ENCODE measurements at regions not wholly inside any gene's neighbourhood (a gene's known extent, or its start where the extent isn't known, plus 50 kb on each side); places are given as distances from the start of the nearest gene placed in this dataset.

GRCh38 chr11:104830508-104830907, 67.8 kb downstream of the CASP12 start:
- no peak for DNase-seq

- DNase-seq = no peak
These were observed 68.2 kb downstream of the CASP12 start for GRCh38 chr11:104830080-104830479.

DNA sequence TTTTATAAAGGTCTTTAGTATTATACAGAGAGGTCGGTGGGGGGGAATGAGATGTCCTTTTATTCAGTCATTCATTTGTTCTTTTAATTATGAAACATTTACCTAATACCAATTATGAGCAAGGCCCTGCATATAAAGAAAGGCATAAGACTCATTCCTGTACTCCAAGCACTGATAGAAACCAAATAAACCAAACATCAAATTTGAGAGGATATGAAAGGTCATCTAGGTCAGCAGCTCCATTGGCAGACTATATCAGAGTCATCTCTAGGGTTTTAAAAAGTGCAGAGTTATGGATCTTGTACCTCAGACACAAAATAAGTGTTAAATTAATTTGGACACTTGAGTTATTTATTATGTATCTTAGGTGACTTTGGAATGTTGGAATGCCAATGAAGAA, 71.5 kb downstream of the CASP12 start:
- no peak for DNase-seq

DNA sequence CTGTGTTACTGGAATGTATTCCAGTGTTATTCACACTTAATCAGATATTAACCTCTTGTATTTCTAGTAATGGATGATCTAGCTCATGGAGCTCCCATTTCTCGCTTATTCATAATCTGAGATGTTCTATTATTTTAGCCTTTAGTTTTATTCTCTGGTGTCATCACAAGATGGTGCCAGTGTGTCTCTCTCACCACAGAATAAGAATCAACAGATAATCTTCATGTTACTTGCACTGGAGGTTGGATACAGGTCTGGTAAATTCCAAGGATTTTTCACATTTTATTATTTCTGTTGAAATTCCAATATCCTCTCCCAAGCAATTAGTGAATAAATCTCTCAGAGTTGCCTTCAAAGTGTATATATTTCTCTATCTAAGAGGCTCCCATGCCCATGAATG, 74.6 kb downstream of the CASP12 start:
- no peak for DNase-seq

- no peak for DNase-seq
These were observed 77.8 kb downstream of the CASP12 start for GRCh38 chr11:104820431-104820830.

- DNase-seq = no peak
These were observed 78.7 kb downstream of the CASP12 start for GRCh38 chr11:104819603-104820002.

- no peak for DNase-seq
These were observed 79.2 kb downstream of the CASP12 start for GRCh38 chr11:104819107-104819506.

DNA sequence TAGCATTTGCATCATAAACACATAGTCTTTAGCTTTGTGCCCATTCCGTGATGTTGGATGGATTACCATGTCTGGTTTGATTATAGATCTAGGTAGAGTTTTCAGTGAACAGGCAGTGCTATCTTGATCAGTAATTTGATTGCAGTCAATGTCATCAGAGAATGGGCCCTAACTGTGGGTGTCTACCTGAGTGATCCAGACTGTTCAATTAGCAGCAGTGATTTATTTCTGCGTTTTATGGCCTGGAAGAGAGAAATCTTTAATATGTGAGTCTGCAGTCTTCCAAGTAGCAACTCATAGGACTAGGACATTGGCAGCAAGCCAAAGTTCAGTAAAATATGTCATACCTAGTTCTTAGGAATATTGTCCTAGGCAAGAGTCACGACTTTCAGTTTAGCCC, 80.3 kb downstream of the CASP12 start:
- no peak for DNase-seq

DNA sequence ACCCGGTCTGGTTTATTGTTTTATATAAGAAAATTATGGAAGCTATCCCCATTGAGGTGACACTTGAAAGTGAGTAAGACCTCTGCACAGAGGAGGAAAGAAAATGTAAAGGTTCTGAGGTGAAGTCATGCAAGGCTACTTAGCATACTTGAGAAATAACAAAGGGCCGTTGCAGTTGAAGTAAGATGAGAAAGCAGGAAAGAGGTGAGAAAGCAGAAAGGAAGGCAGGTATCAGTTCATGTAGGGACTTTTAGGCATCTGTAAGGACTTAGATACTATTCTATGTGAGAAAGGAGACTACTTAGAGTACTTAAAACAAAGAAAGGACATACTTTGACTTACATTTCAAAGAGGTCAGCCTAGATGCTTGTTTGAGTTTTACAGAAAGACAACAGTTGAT, 84.7 kb downstream of the CASP12 start:
- no peak for DNase-seq

GRCh38 chr11:104812103-104812788, 86.0 kb downstream of the CASP12 start:
- no peak for DNase-seq

DNA sequence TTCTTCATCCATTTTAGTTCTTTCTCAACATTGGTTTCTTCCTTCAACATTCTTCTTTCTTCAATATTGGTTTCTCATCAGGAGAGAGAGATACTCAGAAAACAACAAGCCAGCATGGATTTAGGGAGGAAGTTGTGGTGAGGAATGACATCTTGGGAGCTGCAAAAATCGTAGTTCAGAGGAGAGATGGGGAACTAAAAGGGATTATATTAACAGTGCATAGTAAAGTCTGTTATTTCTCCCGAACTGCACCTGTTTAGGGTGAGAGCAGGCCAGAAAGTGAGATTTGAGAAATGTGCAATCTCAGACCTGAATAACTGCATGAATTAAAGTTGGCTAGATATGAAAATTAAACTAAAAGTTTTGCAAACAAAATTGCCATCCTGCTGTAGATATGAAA, 94.5 kb downstream of the CASP12 start:
- DNase-seq = no peak

- no peak for DNase-seq
These were observed 99.0 kb downstream of the CASP12 start for GRCh38 chr11:104799251-104799650.

GRCh38 chr11:104798789-104799188, 99.5 kb downstream of the CASP12 start:
- no peak for DNase-seq

- DNase-seq = no peak
These were observed 102.0 kb downstream of the CASP12 start for GRCh38 chr11:104796301-104796700.

DNA sequence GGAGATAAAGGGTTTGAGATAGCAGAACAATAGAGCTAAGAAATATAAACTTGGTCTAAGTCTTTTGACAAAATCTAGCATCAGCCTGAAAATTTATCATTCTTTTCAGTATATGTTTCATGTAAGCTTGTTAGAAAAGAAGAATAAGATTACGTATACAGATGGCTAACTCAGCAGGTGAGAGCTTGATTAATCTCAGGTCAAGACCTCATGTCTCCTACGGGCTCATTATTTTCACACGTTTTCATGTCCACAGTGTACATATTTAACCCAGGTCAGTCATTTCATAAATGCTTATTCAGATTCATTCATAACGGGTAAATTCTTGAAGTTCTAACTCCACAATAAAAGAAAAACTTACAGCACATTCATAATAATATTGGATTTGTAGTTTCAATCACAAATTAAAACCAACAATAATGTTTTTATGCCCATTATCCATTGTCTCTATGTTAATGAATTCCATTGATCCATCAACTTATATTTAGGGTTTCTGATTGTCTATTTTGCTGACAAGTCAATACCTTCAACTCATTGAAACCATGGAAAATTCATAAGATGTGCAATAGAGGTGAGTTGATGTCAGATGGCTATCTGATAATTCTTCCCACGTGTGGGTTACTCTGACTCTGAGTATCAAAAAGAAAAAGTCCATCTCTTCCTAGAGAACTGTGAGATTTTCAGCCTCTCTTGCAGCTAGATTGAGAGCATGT, 102.6 kb downstream of the CASP12 start:
- DNase-seq = no peak

GRCh38 chr11:104792861-104793260, 105.4 kb downstream of the CASP12 start:
- DNase-seq = no peak

- no peak for DNase-seq
These were observed 106.4 kb downstream of the CASP12 start for GRCh38 chr11:104791896-104792295.

DNA sequence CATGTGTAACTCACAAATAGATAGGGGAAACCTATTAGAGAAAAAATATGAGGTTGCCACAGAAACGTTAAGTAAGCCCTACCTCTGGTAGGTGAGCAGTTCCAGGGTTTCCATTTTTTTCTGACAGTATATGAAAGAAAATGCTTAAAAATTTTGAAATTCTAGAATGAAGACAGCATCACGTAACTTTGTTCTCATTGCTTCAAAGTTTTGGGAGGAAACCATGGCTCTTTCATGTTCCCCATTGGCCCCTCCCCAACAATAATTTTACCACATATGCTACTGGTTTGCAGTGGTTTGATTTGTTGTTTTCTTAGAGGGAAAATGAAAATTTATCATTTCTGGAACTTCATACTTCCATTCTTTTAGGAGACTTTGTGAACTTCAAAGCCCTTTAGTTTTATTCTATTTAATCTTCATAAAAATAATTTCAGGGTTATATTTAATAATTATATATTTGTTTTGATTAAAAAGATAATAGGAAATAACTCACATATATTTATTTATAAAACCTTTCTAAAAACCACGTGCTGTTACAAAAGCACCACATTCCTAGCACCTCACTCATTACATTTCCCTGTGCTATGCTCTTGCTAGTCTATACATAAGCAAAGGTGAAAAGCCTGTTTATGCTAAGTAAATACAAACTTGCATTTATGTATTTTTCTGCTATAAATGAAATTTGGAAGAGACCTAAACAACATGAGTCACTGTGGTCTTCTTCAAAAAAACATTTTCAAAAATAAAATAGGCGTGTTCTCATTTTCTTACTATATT, 113.4 kb downstream of the CASP12 start:
- DNase-seq = no peak

- no peak for DNase-seq
These were observed 115.0 kb downstream of the CASP12 start for GRCh38 chr11:104783241-104783640.

GRCh38 chr11:104782377-104782754, 115.9 kb downstream of the CASP12 start:
- DNase-seq = no peak

DNA sequence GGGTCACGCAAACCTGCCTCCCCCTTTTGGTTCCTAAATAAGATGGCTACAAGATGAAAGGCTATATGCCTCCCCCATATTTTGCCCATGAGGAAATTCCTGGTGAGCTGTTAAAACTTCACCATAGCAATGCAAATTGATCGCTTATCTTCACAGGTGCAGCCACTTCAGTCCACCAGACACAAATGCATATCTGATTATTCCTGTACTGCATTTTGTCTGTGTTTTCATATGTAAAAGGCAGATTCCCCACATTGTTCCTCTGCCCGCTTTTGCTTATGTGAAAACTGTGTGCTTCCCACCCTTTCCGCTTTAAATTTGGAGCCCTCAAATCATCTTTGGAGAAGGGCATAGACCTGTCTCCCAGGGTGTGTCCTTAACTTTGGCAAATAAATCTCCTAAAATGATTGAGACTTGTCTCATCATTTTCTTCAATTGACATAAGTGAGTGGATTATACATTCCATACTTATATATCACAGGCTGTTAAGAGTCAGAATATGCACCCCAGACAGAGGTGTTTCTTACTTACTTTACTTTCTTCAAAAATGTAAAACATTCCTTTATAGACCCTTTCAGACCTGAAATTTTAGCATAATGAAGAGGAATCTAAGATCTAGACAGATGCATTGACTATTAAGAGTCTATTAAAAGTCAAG, 116.4 kb downstream of the CASP12 start:
- no peak for DNase-seq

- no peak for DNase-seq
These were observed 117.2 kb downstream of the CASP12 start for GRCh38 chr11:104781037-104781436.

DNA sequence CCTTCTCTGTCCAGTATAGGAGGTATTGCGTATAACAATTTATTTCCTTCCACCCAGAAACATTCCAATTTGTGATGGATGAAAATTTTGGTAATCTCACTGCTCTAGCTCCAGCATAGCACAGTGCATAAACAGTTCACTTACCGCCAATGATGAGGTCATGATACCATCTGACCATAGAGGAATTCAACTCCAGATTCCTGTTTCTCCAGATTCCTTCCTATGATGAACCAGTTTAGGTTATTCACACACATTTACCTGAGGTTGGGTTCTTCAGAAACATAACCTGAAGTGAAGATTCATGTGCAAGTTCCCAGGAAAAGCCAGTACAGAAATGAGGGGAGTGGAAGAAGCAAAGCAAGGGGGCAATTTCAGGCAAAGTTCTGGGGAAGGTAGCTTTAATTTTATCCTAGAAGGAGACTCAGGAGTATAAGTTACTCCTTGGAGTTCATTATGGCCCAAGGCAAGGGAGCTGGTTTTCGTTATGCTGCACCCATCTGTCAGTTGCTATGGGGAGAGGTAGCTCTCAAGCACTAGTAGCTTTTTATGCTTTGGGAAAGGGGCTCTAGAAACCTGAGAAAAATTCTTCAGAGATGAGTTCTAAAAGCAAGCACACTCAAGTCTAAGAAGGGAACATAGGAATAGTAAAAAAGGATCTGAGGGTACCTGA, 121.6 kb downstream of the CASP12 start:
- no peak for DNase-seq

Measured in SIG-M5 (cell line).